GM12878 (cell line): ENCODE measurements at regions not wholly inside any gene's neighbourhood (a gene's known extent, or its start where the extent isn't known, plus 50 kb on each side); places are given as distances from the start of the nearest gene placed in this dataset.

Experiments used
- ATAC-seq: fragments of 200-7000 bp; cut with Tn5 transposase; 3 replicates; pipeline ENCODE4 v1.9.1; 2020; ENCODE audit warnings: mild to moderate bottlenecking, moderate library complexity
- BruUV-seq: library from RNA; stranded (reverse); fragments of 400-500 nt; replicated peaks from 2 replicates; lab custom pipeline; 2021; lab: Mats Ljungman, UMichigan
- CTCF ChIA-PET: fragments of 300-600 bp; sonication (Branson Sonifier 250); formaldehyde crosslinking; extraction: SDS; loops from one replicate; lab custom pipeline; 2021; ENCODE audit warnings: inconsistent platforms; lab: Yijun Ruan, JAX
- POLR2A ChIA-PET: fragments of 350-600 bp; formaldehyde crosslinking; extraction: SDS; loops from one replicate; lab custom pipeline; 2021; ENCODE audit warnings: inconsistent platforms; lab: Charles Lee
- RAD21 ChIA-PET: fragments of 300-600 bp; sonication (Branson Sonifier 250); formaldehyde crosslinking; loops from one replicate; lab custom pipeline; 2023; ENCODE audit warnings: antibody characterized with exemption; ENCODE audit not compliant: unreplicated experiment; lab: Charles Lee
- SMC1A ChIA-PET: fragments of 300-600 bp; sonication (Branson Sonifier 250); formaldehyde crosslinking; loops from one replicate; lab custom pipeline; 2023; ENCODE audit not compliant: unreplicated experiment, uncharacterized antibody; lab: Charles Lee
- DNase-seq: peaks from one replicate; pipeline ENCODE4 v3.0.0-alpha.2; 2011; ENCODE audit warnings: low read depth, low spot score
- FAIRE-seq: peaks from 3 replicates; lab custom pipeline; 2011; peaks lifted over from hg19 to GRCh38; lab: Jason Lieb, UNC
- H2AFZ ChIP-seq: 2 replicates; pipeline ENCODE4 v1.6.0; 2011; ENCODE audit warnings: low read depth, low read length, control low read depth; ENCODE audit not compliant: control insufficient read depth
- H3K27ac ChIP-seq: 2 replicates; pipeline ENCODE4 v1.5.1; 2011; ENCODE audit warnings: control low read depth; ENCODE audit not compliant: control insufficient read depth, insufficient read depth
- H3K27me3 ChIP-seq, 2 experiments: replicated peaks in 1 of 2; 2 replicates each; pipeline versions ENCODE4 v1.6.0 to v1.6.1; 2011; ENCODE audit warnings: low read length in 1 of 2; ENCODE audit not compliant: control insufficient read depth in 2 of 2, insufficient read depth in 2 of 2
- H3K36me3 ChIP-seq, 2 experiments: 2 replicates each; pipeline ENCODE4 v1.5.1; 2011; ENCODE audit warnings: low read length in 1 of 2; ENCODE audit not compliant: control insufficient read depth in 2 of 2, insufficient read depth in 2 of 2
- H3K4me1 ChIP-seq: 2 replicates; pipeline ENCODE4 v1.6.1; 2011; ENCODE audit warnings: mild to moderate bottlenecking, low read length, moderate library complexity, mixed read lengths; ENCODE audit not compliant: control insufficient read depth, insufficient read depth
- H3K4me2 ChIP-seq: 2 replicates; pipeline ENCODE4 v1.6.0; 2011; ENCODE audit warnings: control low read depth; ENCODE audit not compliant: control insufficient read depth, insufficient read depth
- H3K4me3 ChIP-seq: fragments of 200-600 bp; sonication (generic); 2 replicates; pipeline ENCODE4 v1.5.1; 2016
- H3K79me2 ChIP-seq: 2 replicates; pipeline ENCODE4 v1.6.0; 2011; ENCODE audit warnings: low read length; ENCODE audit not compliant: control insufficient read depth, insufficient read depth
- H3K9ac ChIP-seq: 2 replicates; pipeline ENCODE4 v1.8.0; 2011; ENCODE audit warnings: low read length, control low read depth, mixed read lengths; ENCODE audit not compliant: control insufficient read depth, insufficient read depth
- H3K9me3 ChIP-seq: replicated peaks from 3 replicates; pipeline ENCODE4 v1.5.1; 2011; ENCODE audit warnings: mild to moderate bottlenecking, low read length; ENCODE audit not compliant: control insufficient read depth, insufficient read depth
- H4K20me1 ChIP-seq: 2 replicates; pipeline ENCODE4 v1.6.0; 2011; ENCODE audit not compliant: control insufficient read depth, insufficient read depth
- ETV6 ChIP-seq, 2 experiments: fragments of 450-650 bp in 1 of 2; IDR thresholded peaks in 1 of 2; conservative IDR thresholded peaks in 1 of 2; 2 replicates each; pipeline ENCODE4 v1.6.1; 2014; ENCODE audit warnings: antibody characterized with exemption in 1 of 2, borderline replicate concordance in 1 of 2, low read depth in 1 of 2, mild to moderate bottlenecking in 1 of 2, moderate library complexity in 1 of 2
- MXI1 ChIP-seq: fragments of 150-350 bp; IDR thresholded peaks from 2 replicates; pipeline ENCODE4 v1.6.1; 2011; ENCODE audit warnings: low read depth, mild to moderate bottlenecking, inconsistent platforms, low read length, improper control_type of control experiment
- RCOR1 ChIP-seq: conservative IDR thresholded peaks from 2 replicates; pipeline ENCODE4 v1.6.1; 2012; ENCODE audit warnings: low read depth, low read length, improper control_type of control experiment
- SMAD1 ChIP-seq: fragments of 450-650 bp; IDR thresholded peaks from 2 replicates; pipeline ENCODE4 v1.6.1; 2018; ENCODE audit warnings: mild to moderate bottlenecking, low read depth; ENCODE audit not compliant: partially characterized antibody
- YBX1 ChIP-seq: fragments of 450-650 bp; IDR thresholded peaks from 2 replicates; pipeline ENCODE4 v1.6.1; 2016; ENCODE audit warnings: antibody characterized with exemption
- ZNF217 ChIP-seq: fragments of 450-650 bp; IDR thresholded peaks from 2 replicates; pipeline ENCODE4 v1.6.1; 2017; ENCODE audit warnings: antibody characterized with exemption, mild to moderate bottlenecking
- WGBS: methylation state at CpG from one replicate; pipeline ENCODE4 v1.1.6; 2016; ENCODE audit warnings: low lambda C conversion rate; ENCODE audit not compliant: insufficient replicate concordance, insufficient coverage; ENCODE audit errors: missing lambda C conversion rate; 5-methylcytosine and 5-hydroxymethylcytosine counted together
- in situ Hi-C: fragments of 300-500 bp; cut with MboI; formaldehyde crosslinking; loops from 9 replicates; pipeline ENCODE4 v1.14.3; 2018; ENCODE audit warnings: mixed read lengths
- intact Hi-C: fragments of 100-400 bp; cut with micrococcal nuclease; formaldehyde crosslinking; loops from one replicate; pipeline ENCODE4 v1.14.2; 2022; ENCODE audit not compliant: unreplicated experiment
- TF ChIP-seq, protein P1 (sequence below): fragments of 450-650 bp; IDR thresholded peaks from 2 replicates; pipeline ENCODE4 v1.6.1; 2018; ENCODE audit warnings: borderline replicate concordance, mild to moderate bottlenecking; ENCODE audit not compliant: partially characterized antibody
- TF ChIP-seq, protein P2 (sequence below), 3 experiments: IDR thresholded peaks in 2 of 3; conservative IDR thresholded peaks in 1 of 3; 2 replicates each; pipeline ENCODE4 v1.5.1; 2011; ENCODE audit warnings: low read depth in 3 of 3, low read length in 3 of 3, mild to moderate bottlenecking in 3 of 3, control low read depth in 2 of 3, moderate library complexity in 2 of 3, inconsistent platforms in 1 of 3, mixed read lengths in 1 of 3; ENCODE audit not compliant: control insufficient read depth in 2 of 3, insufficient read depth in 1 of 3; ENCODE audit errors: extremely low read depth in 1 of 3

DNA sequence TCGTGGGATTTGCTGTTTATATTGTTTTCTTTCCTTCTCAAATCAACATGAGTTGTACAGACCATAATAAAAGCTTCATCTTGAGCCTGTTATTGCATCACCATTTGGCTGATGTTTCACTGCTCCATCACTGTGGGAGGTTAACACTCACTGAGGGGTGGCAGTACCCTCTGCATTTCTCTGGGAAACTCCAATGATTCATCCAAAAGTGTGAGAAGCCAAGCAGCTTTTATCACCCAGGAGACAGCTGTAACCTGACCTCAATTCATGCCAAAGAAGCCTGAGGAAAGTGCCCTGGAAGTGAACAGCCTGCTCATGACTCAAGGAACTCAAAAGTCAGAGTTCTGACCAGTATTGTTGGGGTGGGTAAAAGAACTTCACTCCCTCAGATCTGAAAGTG, 84.1 kb downstream of the GPR88 start:
- WGBS = 0% methylated on average over 1 of the region's 1 CpG
- TF ChIP-seq SMAD1 (no peak), ZNF217 (no peak), MXI1 (no peak), YBX1 (no peak), RCOR1 (no peak), ETV6 (conservative IDR thresholded peaks at IDR 0.05 in 1 of 2, IDR thresholded peaks at IDR 0.05 in 1 of 2; ENCODE audit: borderline replicate concordance in 1 of 2, low read depth in 1 of 2) (no peak)
- TF ChIP-seq, protein P1, sequence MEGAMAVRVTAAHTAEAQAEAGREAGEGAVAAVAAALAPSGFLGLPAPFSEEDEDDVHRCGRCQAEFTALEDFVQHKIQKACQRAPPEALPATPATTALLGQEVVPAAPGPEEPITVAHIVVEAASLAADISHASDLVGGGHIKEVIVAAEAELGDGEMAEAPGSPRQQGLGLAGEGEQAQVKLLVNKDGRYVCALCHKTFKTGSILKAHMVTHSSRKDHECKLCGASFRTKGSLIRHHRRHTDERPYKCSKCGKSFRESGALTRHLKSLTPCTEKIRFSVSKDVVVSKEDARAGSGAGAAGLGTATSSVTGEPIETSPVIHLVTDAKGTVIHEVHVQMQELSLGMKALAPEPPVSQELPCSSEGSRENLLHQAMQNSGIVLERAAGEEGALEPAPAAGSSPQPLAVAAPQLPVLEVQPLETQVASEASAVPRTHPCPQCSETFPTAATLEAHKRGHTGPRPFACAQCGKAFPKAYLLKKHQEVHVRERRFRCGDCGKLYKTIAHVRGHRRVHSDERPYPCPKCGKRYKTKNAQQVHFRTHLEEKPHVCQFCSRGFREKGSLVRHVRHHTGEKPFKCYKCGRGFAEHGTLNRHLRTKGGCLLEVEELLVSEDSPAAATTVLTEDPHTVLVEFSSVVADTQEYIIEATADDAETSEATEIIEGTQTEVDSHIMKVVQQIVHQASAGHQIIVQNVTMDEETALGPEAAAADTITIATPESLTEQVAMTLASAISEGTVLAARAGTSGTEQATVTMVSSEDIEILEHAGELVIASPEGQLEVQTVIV = no peak
- TF ChIP-seq, protein P2, sequence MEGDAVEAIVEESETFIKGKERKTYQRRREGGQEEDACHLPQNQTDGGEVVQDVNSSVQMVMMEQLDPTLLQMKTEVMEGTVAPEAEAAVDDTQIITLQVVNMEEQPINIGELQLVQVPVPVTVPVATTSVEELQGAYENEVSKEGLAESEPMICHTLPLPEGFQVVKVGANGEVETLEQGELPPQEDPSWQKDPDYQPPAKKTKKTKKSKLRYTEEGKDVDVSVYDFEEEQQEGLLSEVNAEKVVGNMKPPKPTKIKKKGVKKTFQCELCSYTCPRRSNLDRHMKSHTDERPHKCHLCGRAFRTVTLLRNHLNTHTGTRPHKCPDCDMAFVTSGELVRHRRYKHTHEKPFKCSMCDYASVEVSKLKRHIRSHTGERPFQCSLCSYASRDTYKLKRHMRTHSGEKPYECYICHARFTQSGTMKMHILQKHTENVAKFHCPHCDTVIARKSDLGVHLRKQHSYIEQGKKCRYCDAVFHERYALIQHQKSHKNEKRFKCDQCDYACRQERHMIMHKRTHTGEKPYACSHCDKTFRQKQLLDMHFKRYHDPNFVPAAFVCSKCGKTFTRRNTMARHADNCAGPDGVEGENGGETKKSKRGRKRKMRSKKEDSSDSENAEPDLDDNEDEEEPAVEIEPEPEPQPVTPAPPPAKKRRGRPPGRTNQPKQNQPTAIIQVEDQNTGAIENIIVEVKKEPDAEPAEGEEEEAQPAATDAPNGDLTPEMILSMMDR (IDR thresholded peaks at IDR 0.05 in 2 of 3, conservative IDR thresholded peaks at IDR 0.05 in 1 of 3; ENCODE audit: control insufficient read depth in 2 of 3, extremely low read depth in 1 of 3, insufficient read depth in 1 of 3, low read depth in 3 of 3, low read length in 3 of 3) = no peak
- no peaks in the 10 kb centered on the region for H3K36me3 ChIP-seq

More for the DNA sequence above, 84.1 kb downstream of the GPR88 start:
- ChIA-PET SMC1A (interaction anchor here (1.0 to 1.1 kb wide), 2 partner anchors 12 to 49 kb away, joined by 3 read pairs; no protein-coding TSS in a partner anchor), RAD21 (no interaction called here), POLR2A (no interaction called here), CTCF (interaction anchor here (1.4 to 1.6 kb wide), 2 partner anchors 11 to 15 kb away, joined by 3 to 5 read pairs; no protein-coding TSS in a partner anchor)
- Histone ChIP-seq H3K4me2 (no peak overlapping the region), H3K9me3 (no peaks in the 10 kb centered on the region), H3K27ac (no peak overlapping the region), H3K27me3 (no peaks in the 10 kb centered on the region), H3K9ac (no peak overlapping the region), H3K4me3 (no peak overlapping the region), H2AFZ (no peak overlapping the region), H4K20me1 (no peaks in the 10 kb centered on the region), H3K79me2 (no peaks in the 10 kb centered on the region), H3K4me1 (no peaks in the 10 kb centered on the region)
- intact Hi-C loops (no loop called here), in situ Hi-C loops (no loop called here)
- FAIRE-seq (no peak), ATAC-seq (no peak; the same call in 1 of the 3 replicates), DNase-seq (no peak)
- no TSS peak for BruUV-seq
